CD14-positive monocyte (primary cell): ENCODE measurements at regions not wholly inside any gene's neighbourhood (a gene's known extent, or its start where the extent isn't known, plus 50 kb on each side); places are given as distances from the start of the nearest gene placed in this dataset.

ENCODE experiments used
- DNase-seq, 3 donors: peaks; one replicate each; pipeline ENCODE4 v3.0.0-alpha.2; 2011 to 2022
- H2AFZ ChIP-seq: 2 replicates; pipeline ENCODE4 v1.6.0; 2012; ENCODE audit warnings: mild to moderate bottlenecking, low read depth, low read length, inconsistent platforms; ENCODE audit not compliant: insufficient read depth, poor library complexity, severe bottlenecking
- H3K27ac ChIP-seq, 2 donors: 1 replicate in 1 of 2; 2 replicates in 1 of 2; pipeline ENCODE4 v1.5.1; 2012 to 2013; ENCODE audit warnings: low read length in 2 of 2, control low read depth in 1 of 2, inconsistent platforms in 1 of 2, low read depth in 1 of 2, mild to moderate bottlenecking in 1 of 2
- H3K27me3 ChIP-seq, 2 donors: one replicate each; pipeline versions ENCODE4 v1.6.0 to v1.6.1; 2011 to 2013; ENCODE audit warnings: low read length in 2 of 2; ENCODE audit not compliant: control insufficient read depth in 2 of 2, insufficient read depth in 2 of 2
- H3K36me3 ChIP-seq, 2 donors: replicated peaks in 1 of 2; 1 replicate in 1 of 2; 2 replicates in 1 of 2; pipeline versions ENCODE4 v1.5.1 to v1.6.1; 2012 to 2013; ENCODE audit warnings: low read length in 2 of 2, control low read depth in 1 of 2, inconsistent platforms in 1 of 2, mild to moderate bottlenecking in 1 of 2; ENCODE audit not compliant: insufficient read depth in 2 of 2, control insufficient read depth in 1 of 2
- H3K4me1 ChIP-seq, 2 donors: 1 replicate in 1 of 2; 2 replicates in 1 of 2; pipeline versions ENCODE4 v1.5.1 to v1.6.1; 2012 to 2013; ENCODE audit warnings: low read length in 2 of 2, control low read depth in 1 of 2, inconsistent platforms in 1 of 2, mild to moderate bottlenecking in 1 of 2, moderate library complexity in 1 of 2; ENCODE audit not compliant: insufficient read depth in 2 of 2, control insufficient read depth in 1 of 2
- H3K4me2 ChIP-seq: replicated peaks from 2 replicates; pipeline ENCODE3; 2012; ENCODE audit warnings: low read length, moderate library complexity, mild to moderate bottlenecking; ENCODE audit not compliant: poor library complexity, severe bottlenecking; ENCODE audit errors: extremely low read depth
- H3K4me3 ChIP-seq, 3 experiments: fragments of 200-600 bp in 1 of 3; sonication (generic) in 1 of 3; replicated peaks in 1 of 3; 1 replicate in 2 of 3; 2 replicates in 1 of 3; pipeline ENCODE4 v1.5.1; 2011 to 2013; ENCODE audit warnings: low read length in 3 of 3, mild to moderate bottlenecking in 3 of 3, control low read depth in 2 of 3, low read depth in 2 of 3, inconsistent platforms in 1 of 3, moderate library complexity in 1 of 3
- H3K79me2 ChIP-seq: 2 replicates; pipeline ENCODE4 v1.6.0; 2012; ENCODE audit warnings: mild to moderate bottlenecking, control low read depth, inconsistent platforms, low read length, moderate library complexity; ENCODE audit not compliant: insufficient read depth
- H3K9ac ChIP-seq: 2 replicates; pipeline ENCODE4 v1.6.0; 2017; ENCODE audit warnings: low read length, mild to moderate bottlenecking; ENCODE audit not compliant: insufficient read depth, poor library complexity, severe bottlenecking
- H3K9me3 ChIP-seq, 2 donors: replicated peaks in 1 of 2; 1 replicate in 1 of 2; 2 replicates in 1 of 2; pipeline versions ENCODE4 v1.5.1 to v1.6.1; 2012 to 2013; ENCODE audit warnings: low read length in 2 of 2, control low read depth in 1 of 2; ENCODE audit not compliant: control insufficient read depth in 1 of 2, insufficient read depth in 1 of 2
- H4K20me1 ChIP-seq: 2 replicates; pipeline ENCODE4 v1.6.0; 2012; ENCODE audit warnings: mild to moderate bottlenecking, low read length, control low read depth, moderate library complexity; ENCODE audit not compliant: insufficient read depth
- H3K27ac Mint-ChIP-seq, 7 donors: one replicate each; pipeline ENCODE4 v1.8.0; 2020; ENCODE audit warnings: mild to moderate bottlenecking in 7 of 7, mixed read lengths in 7 of 7, moderate library complexity in 6 of 7, inconsistent platforms in 2 of 7
- H3K27me3 Mint-ChIP-seq, 3 donors: one replicate each; pipeline ENCODE4 v1.8.0; 2021 to 2022; ENCODE audit warnings: low read depth in 3 of 3, mild to moderate bottlenecking in 3 of 3, mixed read lengths in 3 of 3, moderate library complexity in 3 of 3, inconsistent platforms in 1 of 3
- H3K36me3 Mint-ChIP-seq, 2 donors: one replicate each; pipeline ENCODE4 v1.8.0; 2020; ENCODE audit warnings: mixed read lengths in 2 of 2, inconsistent platforms in 1 of 2, mild to moderate bottlenecking in 1 of 2
- H3K4me1 Mint-ChIP-seq: one replicate; pipeline ENCODE4 v1.8.0; 2020; ENCODE audit warnings: mild to moderate bottlenecking, mixed read lengths
- H3K4me3 Mint-ChIP-seq, 2 donors: one replicate each; pipeline ENCODE4 v1.8.0; 2020; ENCODE audit warnings: mild to moderate bottlenecking in 2 of 2, mixed read lengths in 2 of 2, moderate library complexity in 1 of 2
- H3K9me3 Mint-ChIP-seq, 7 donors: one replicate each; pipeline ENCODE4 v1.8.0; 2020 to 2022; ENCODE audit warnings: mixed read lengths in 7 of 7, mild to moderate bottlenecking in 6 of 7, moderate library complexity in 6 of 7, inconsistent platforms in 2 of 7
- CTCF ChIP-seq: fragments of 200-600 bp; IDR thresholded peaks from one replicate; pipeline ENCODE4 v1.8.0; 2022; ENCODE audit warnings: antibody characterized with exemption, mild to moderate bottlenecking
- WGBS: methylation state at CpG from one replicate; pipeline ENCODE4 v1.1.5; 2013; ENCODE audit warnings: missing lambda C conversion rate; ENCODE audit not compliant: insufficient coverage; 5-methylcytosine and 5-hydroxymethylcytosine counted together
- intact Hi-C, 2 donors: fragments of 100-400 bp; cut with micrococcal nuclease; formaldehyde crosslinking; loops; one replicate each; pipeline versions ENCODE4 v1.15.0 to v1.15.1; 2023

GRCh38 chr7:135831455-135832195 lies 83.0 kb upstream of the FAM180A start:
- Mint-ChIP-seq H3K4me3 (no peak overlapping the region), H3K9me3 (peaks cover 0 to 5% (median 2%) of the 10 kb centered on the region in 7 donors), H3K36me3 (no peaks in the 10 kb centered on the region), H3K27ac (no peak overlapping the region), H3K4me1 (no peaks in the 10 kb centered on the region), H3K27me3 (peaks cover 0 to 3% (median 3%) of the 10 kb centered on the region in 3 donors)
- Histone ChIP-seq H3K9me3 (no peaks in the 10 kb centered on the region), H2AFZ (no peak overlapping the region), H3K9ac (no peak overlapping the region), H3K79me2 (no peaks in the 10 kb centered on the region), H3K4me2 (no peak overlapping the region), H3K36me3 (no peaks in the 10 kb centered on the region), H3K4me1 (no peaks in the 10 kb centered on the region), H4K20me1 (no peaks in the 10 kb centered on the region), H3K27ac (no peak overlapping the region), H3K4me3 (no peak overlapping the region), H3K27me3 (no peaks in the 10 kb centered on the region)
- WGBS, result 38% methylated on average over 2 of the region's 4 CpGs
- DNase-seq, result no peak
- TF ChIP-seq CTCF, result no peak
- intact Hi-C loops, result no loop called here

DNA sequence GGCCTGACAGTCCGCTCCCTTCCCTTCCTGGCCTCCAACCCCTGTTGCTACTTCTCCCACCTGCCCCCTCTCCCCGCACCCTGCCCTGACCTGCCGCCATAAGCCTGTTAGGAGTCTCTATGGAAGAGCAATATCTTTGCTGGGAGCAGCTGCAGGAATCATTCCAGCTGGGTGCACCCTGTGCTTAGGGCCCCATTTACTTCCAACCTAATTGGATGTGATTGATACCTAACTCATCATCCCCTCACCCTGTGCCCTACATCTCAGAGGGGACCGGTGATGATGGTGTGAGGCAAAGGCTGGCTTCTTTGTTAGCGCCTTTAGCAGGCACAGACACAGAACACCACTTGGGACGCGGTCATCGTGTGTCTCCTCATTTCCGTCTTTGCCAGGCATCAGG lies 80.0 kb upstream of the FAM180A start:
- Mint-ChIP-seq H3K9me3 (peaks cover 0 to 4% (median 0%) of the 10 kb centered on the region in 7 donors), H3K27me3 (peaks cover 3 to 5% (median 4%) of the 10 kb centered on the region in 3 donors), H3K4me3 (no peak overlapping the region), H3K27ac (peak overlapping the region in 1 of 7 donors; percentile 35), H3K4me1 (no peaks in the 10 kb centered on the region), H3K36me3 (no peaks in the 10 kb centered on the region)
- no peak overlapping the region for H3K9ac ChIP-seq
- no peaks in the 10 kb centered on the region for H4K20me1 ChIP-seq
- no peaks in the 10 kb centered on the region for H3K4me1 ChIP-seq
- DNase-seq, result no peak
- intact Hi-C loops, result no loop called here
- H3K4me2 ChIP-seq, result no peak overlapping the region
- no peaks in the 10 kb centered on the region for H3K79me2 ChIP-seq
- no peak overlapping the region for H3K27ac ChIP-seq
- no peak overlapping the region for H2AFZ ChIP-seq
- WGBS, result 95% methylated on average over 8 of the region's 9 CpGs
- H3K9me3 ChIP-seq, result no peaks in the 10 kb centered on the region
- no peaks in the 10 kb centered on the region for H3K27me3 ChIP-seq
- no peak for TF ChIP-seq CTCF
- H3K36me3 ChIP-seq, result no peaks in the 10 kb centered on the region
- H3K4me3 ChIP-seq, result no peak overlapping the region
